ENCODE measurements at regions not wholly inside any gene's neighbourhood (a gene's known extent, or its start where the extent isn't known, plus 50 kb on each side); places are given as distances from the start of the nearest gene placed in this dataset.

DNA sequence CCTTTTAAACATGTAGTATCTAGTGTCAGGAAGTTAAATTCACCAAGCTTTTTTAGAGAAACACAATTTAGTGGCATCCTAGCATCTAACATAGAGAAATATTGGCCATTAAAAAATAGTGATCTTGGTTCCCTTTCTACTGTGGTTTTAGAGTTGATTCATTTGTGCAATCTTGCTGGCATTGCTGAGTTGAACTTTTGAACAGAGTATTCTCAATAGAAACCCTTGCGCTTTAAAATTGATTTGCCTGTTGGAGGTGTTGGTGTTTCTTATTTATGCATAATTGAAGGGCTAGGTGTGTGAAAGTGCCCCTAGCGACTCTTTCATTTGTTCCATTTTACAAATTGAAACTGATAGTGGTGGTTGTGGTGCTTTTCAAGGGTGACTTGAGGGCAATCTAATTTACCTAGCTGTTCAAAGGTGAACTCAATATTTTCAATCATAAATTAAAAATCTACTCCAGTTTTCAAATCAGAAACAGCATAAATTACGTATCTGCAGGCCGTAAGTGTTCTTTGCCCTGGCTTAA lies 73.0 kb upstream of the MPDZ start:
- H3K36me3 ChIP-seq (ENCODE audit: control insufficient read depth, insufficient read depth, low read length) = no peaks in the 10 kb centered on the region
- DNase-seq (no peak), ATAC-seq (no peak)
- no peak overlapping the region for H3K27ac Mint-ChIP-seq
- H3K4me1 Mint-ChIP-seq = no peaks in the 10 kb centered on the region
- H3K4me1 ChIP-seq (ENCODE audit: control insufficient read depth, insufficient read depth, low read length) = no peaks in the 10 kb centered on the region
- no peaks in the 10 kb centered on the region for H3K36me3 Mint-ChIP-seq
- H3K27me3 Mint-ChIP-seq (ENCODE audit: low read depth in 2 of 2) = no peaks in the 10 kb centered on the region
- 99% methylated on average over 3 of the region's 4 CpGs for WGBS (ENCODE audit: insufficient coverage)
- intact Hi-C loops (cut with micrococcal nuclease) = no loop called here
- no peak overlapping the region for H3K27ac ChIP-seq (ENCODE audit: low read length)
- H3K27me3 ChIP-seq (ENCODE audit: control insufficient read depth, insufficient read depth, low read length) = no peaks in the 10 kb centered on the region
- H3K4me3 Mint-ChIP-seq = no peak overlapping the region
- TF ChIP-seq, protein P1, sequence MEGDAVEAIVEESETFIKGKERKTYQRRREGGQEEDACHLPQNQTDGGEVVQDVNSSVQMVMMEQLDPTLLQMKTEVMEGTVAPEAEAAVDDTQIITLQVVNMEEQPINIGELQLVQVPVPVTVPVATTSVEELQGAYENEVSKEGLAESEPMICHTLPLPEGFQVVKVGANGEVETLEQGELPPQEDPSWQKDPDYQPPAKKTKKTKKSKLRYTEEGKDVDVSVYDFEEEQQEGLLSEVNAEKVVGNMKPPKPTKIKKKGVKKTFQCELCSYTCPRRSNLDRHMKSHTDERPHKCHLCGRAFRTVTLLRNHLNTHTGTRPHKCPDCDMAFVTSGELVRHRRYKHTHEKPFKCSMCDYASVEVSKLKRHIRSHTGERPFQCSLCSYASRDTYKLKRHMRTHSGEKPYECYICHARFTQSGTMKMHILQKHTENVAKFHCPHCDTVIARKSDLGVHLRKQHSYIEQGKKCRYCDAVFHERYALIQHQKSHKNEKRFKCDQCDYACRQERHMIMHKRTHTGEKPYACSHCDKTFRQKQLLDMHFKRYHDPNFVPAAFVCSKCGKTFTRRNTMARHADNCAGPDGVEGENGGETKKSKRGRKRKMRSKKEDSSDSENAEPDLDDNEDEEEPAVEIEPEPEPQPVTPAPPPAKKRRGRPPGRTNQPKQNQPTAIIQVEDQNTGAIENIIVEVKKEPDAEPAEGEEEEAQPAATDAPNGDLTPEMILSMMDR (IDR thresholded peaks at IDR 0.05) = no peak
- H3K4me3 ChIP-seq (ENCODE audit: low read length) = no peak overlapping the region
- H3K9me3 Mint-ChIP-seq = peaks cover 0 to 2% of the 10 kb centered on the region in 2 donors
- H3K9me3 ChIP-seq (ENCODE audit: control insufficient read depth, insufficient read depth, low read length) = no peaks in the 10 kb centered on the region

DNA sequence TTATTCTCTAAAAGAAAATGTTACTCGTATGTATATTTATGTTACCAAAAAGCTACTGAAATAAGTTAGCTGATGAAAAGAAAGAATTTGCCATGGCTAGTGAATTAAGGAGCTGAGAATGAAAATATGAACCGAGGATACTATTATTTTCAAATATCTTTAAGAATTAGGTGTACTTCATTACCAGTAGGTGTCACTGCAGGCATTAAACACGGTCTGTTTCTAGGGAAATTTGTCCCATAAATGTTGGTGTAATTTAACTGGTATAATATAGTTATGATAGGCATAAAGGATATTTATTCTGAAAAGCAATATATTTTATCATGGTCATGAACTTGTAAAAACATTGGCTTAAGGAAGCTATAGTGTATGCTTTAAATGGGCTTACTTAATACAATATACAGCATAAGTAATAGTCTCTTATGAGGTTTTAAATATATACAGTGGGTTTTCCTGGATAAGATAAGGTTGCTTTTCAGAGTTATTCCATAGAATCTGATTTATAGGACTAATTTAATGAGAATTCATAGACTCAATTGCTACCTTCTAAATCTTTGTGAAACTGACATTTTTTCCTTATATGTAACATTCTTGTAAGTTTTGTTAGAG lies 72.4 kb upstream of the MPDZ start:
- intact Hi-C loops (cut with micrococcal nuclease) = no loop called here
- Histone ChIP-seq H3K36me3 (ENCODE audit: control insufficient read depth, insufficient read depth, low read length) (no peaks in the 10 kb centered on the region), H3K9me3 (ENCODE audit: control insufficient read depth, insufficient read depth, low read length) (no peaks in the 10 kb centered on the region), H3K4me3 (ENCODE audit: low read length) (no peak overlapping the region), H3K27ac (ENCODE audit: low read length) (no peak overlapping the region), H3K4me1 (ENCODE audit: control insufficient read depth, insufficient read depth, low read length) (no peaks in the 10 kb centered on the region), H3K27me3 (ENCODE audit: control insufficient read depth, insufficient read depth, low read length) (no peaks in the 10 kb centered on the region)
- Mint-ChIP-seq H3K4me3 (no peak overlapping the region), H3K27ac (no peak overlapping the region), H3K9me3 (peaks cover 0 to 2% of the 10 kb centered on the region in 2 donors), H3K27me3 (ENCODE audit: low read depth in 2 of 2) (no peaks in the 10 kb centered on the region), H3K4me1 (no peaks in the 10 kb centered on the region), H3K36me3 (no peaks in the 10 kb centered on the region)
- 17% methylated on average over 1 of the region's 3 CpGs for WGBS (ENCODE audit: insufficient coverage)
- TF ChIP-seq, protein P1 (IDR thresholded peaks at IDR 0.05) = no peak
- DNase-seq (peak in 1 of 2 donors; percentile 4), ATAC-seq (no peak)

DNA sequence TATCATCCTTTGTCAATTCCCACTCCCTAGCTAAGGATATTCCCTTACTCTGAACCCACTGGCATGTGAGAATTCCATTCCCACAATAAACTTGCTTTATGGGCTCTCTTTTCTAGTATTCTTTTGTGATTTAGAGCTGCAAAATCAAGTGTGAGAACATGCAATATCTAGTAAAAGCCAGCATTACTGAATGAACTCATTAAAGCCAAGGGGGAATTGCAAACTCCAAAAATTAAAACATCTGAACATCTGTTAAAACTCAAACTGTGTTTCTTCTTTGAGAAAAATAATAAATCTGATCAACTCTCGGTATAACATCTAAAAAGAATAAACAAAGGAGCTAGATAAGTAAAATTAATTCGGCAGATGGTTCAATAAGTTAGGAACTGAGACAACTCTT lies 53.1 kb upstream of the MPDZ start:
- Mint-ChIP-seq H3K9me3 (peaks cover 2 to 5% of the 10 kb centered on the region in 2 donors), H3K27me3 (ENCODE audit: low read depth in 2 of 2) (no peaks in the 10 kb centered on the region), H3K36me3 (no peaks in the 10 kb centered on the region), H3K4me1 (no peaks in the 10 kb centered on the region), H3K27ac (no peak overlapping the region), H3K4me3 (no peak overlapping the region)
- DNase-seq = no peak
- WGBS (ENCODE audit: insufficient coverage) = no CpG with 5 or more reads among the region's 2 CpGs
- Histone ChIP-seq H3K36me3 (ENCODE audit: control insufficient read depth, insufficient read depth, low read length) (no peaks in the 10 kb centered on the region), H3K27ac (ENCODE audit: low read length) (no peak overlapping the region), H3K4me1 (ENCODE audit: control insufficient read depth, insufficient read depth, low read length) (no peaks in the 10 kb centered on the region), H3K9me3 (ENCODE audit: control insufficient read depth, insufficient read depth, low read length) (peaks cover 3% of the 10 kb centered on the region), H3K27me3 (ENCODE audit: control insufficient read depth, insufficient read depth, low read length) (no peaks in the 10 kb centered on the region), H3K4me3 (ENCODE audit: low read length) (no peak overlapping the region)
- TF ChIP-seq, protein P1 (IDR thresholded peaks at IDR 0.05) = no peak
- intact Hi-C loops (cut with micrococcal nuclease) = no loop called here
- no peak for ATAC-seq

GRCh38 chr9:13331320-13331719 lies 51.8 kb upstream of the MPDZ start:
- H3K27me3 ChIP-seq (ENCODE audit: control insufficient read depth, insufficient read depth, low read length) = no peaks in the 10 kb centered on the region
- H3K4me1 Mint-ChIP-seq = no peaks in the 10 kb centered on the region
- peaks cover 3% of the 10 kb centered on the region for H3K9me3 ChIP-seq (ENCODE audit: control insufficient read depth, insufficient read depth, low read length)
- ATAC-seq (no peak), DNase-seq (no peak)
- H3K4me3 ChIP-seq (ENCODE audit: low read length) = no peak overlapping the region
- H3K27me3 Mint-ChIP-seq (ENCODE audit: low read depth in 2 of 2) = no peaks in the 10 kb centered on the region
- no peak overlapping the region for H3K4me3 Mint-ChIP-seq
- intact Hi-C loops (cut with micrococcal nuclease) = no loop called here
- no peaks in the 10 kb centered on the region for H3K4me1 ChIP-seq (ENCODE audit: control insufficient read depth, insufficient read depth, low read length)
- TF ChIP-seq, protein P1 (IDR thresholded peaks at IDR 0.05) = no peak
- no peak overlapping the region for H3K27ac Mint-ChIP-seq
- no peak overlapping the region for H3K27ac ChIP-seq (ENCODE audit: low read length)
- H3K36me3 ChIP-seq (ENCODE audit: control insufficient read depth, insufficient read depth, low read length) = no peaks in the 10 kb centered on the region
- H3K9me3 Mint-ChIP-seq = peaks cover 2 to 8% of the 10 kb centered on the region in 2 donors
- no CpG with 5 or more reads among the region's 3 CpGs for WGBS (ENCODE audit: insufficient coverage)
- no peaks in the 10 kb centered on the region for H3K36me3 Mint-ChIP-seq

Data from natural killer cell (primary cell).